OCI-LY1 (cell line): ENCODE measurements at regions not wholly inside any gene's neighbourhood (a gene's known extent, or its start where the extent isn't known, plus 50 kb on each side); places are given as distances from the start of the nearest gene placed in this dataset.

Experiments used
- CTCF ChIP-seq: fragments of 200-600 bp; sonication (generic), shearing (Covaris generic); IDR thresholded peaks from 2 replicates; pipeline ENCODE4 v1.5.1; 2017; ENCODE audit warnings: mild to moderate bottlenecking, antibody characterized with exemption, low read length, moderate library complexity, mixed read lengths
- EZH2 ChIP-seq: fragments of 200-600 bp; sonication (generic), shearing (Covaris generic); IDR thresholded peaks from 2 replicates; pipeline ENCODE4 v1.8.0; 2017; ENCODE audit warnings: borderline replicate concordance, mixed run types, mild to moderate bottlenecking, antibody characterized with exemption, low read length, moderate library complexity, mixed read lengths

- no peak for TF ChIP-seq CTCF
- TF ChIP-seq EZH2, result no peak
Observed at GRCh38 chr11:20258376-20258895, 98.2 kb upstream of the DBX1 start.
